ENCODE measurements at regions not wholly inside any gene's neighbourhood (a gene's known extent, or its start where the extent isn't known, plus 50 kb on each side); places are given as distances from the start of the nearest gene placed in this dataset.

DNA sequence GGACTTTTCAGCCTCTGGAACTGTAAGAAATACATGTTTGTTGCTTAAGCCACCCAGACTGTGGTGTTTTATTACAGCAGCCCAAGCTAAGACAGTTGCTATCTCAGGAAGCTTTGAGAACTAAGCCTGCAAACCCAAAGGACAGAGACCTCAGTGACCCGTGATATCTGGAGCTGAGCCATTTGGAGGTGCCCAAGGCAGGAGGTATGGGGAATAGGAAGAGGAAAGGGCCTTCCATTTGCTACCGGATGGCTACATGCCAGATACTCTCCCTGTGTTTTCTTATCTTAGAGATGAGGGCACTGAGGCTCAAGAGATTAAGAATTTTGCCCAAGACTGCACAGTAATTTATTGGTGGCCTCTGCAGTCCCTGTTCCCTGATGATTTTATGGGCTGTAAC is 622.1 kb upstream of the CDH5 start:
- Mint-ChIP-seq H3K9me3 (ENCODE audit: unreplicated experiment) (no peaks in the 10 kb centered on the region), H3K36me3 (ENCODE audit: low read depth, unreplicated experiment) (no peaks in the 10 kb centered on the region), H3K4me1 (ENCODE audit: low read depth, unreplicated experiment) (no peaks in the 10 kb centered on the region), H3K4me3 (ENCODE audit: unreplicated experiment) (no peak overlapping the region), H3K27me3 (ENCODE audit: low read depth, unreplicated experiment) (peaks cover 18% of the 10 kb centered on the region), H3K27ac (ENCODE audit: unreplicated experiment) (no peak overlapping the region)
- TF ChIP-seq EZH2 (IDR thresholded peaks at IDR 0.05; ENCODE audit: insufficient read depth, low read length) = no peak
- TF ChIP-seq, protein P1, sequence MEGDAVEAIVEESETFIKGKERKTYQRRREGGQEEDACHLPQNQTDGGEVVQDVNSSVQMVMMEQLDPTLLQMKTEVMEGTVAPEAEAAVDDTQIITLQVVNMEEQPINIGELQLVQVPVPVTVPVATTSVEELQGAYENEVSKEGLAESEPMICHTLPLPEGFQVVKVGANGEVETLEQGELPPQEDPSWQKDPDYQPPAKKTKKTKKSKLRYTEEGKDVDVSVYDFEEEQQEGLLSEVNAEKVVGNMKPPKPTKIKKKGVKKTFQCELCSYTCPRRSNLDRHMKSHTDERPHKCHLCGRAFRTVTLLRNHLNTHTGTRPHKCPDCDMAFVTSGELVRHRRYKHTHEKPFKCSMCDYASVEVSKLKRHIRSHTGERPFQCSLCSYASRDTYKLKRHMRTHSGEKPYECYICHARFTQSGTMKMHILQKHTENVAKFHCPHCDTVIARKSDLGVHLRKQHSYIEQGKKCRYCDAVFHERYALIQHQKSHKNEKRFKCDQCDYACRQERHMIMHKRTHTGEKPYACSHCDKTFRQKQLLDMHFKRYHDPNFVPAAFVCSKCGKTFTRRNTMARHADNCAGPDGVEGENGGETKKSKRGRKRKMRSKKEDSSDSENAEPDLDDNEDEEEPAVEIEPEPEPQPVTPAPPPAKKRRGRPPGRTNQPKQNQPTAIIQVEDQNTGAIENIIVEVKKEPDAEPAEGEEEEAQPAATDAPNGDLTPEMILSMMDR (IDR thresholded peaks at IDR 0.05; ENCODE audit: insufficient read depth, low read depth, low read length) = no peak
- Histone ChIP-seq H3K9me3 (ENCODE audit: insufficient read depth, low read depth, low read length) (no peaks in the 10 kb centered on the region), H3K4me1 (ENCODE audit: insufficient read depth, low read length) (no peaks in the 10 kb centered on the region), H3K4me3 (ENCODE audit: insufficient read depth, low read depth, low read length) (no peak overlapping the region), H4K20me1 (ENCODE audit: insufficient read depth, low read length) (no peaks in the 10 kb centered on the region), H3K27me3 (ENCODE audit: insufficient read depth, low read length) (peaks cover 2% of the 10 kb centered on the region), H2AFZ (ENCODE audit: low read depth, low read length) (no peak overlapping the region), H3K27ac (ENCODE audit: low read depth, low read length) (no peak overlapping the region), H3K4me2 (ENCODE audit: low read length) (no peak overlapping the region), H3K9ac (ENCODE audit: low read length) (no peak overlapping the region), H3K79me2 (ENCODE audit: insufficient read depth, low read length) (no peaks in the 10 kb centered on the region), H3K36me3 (ENCODE audit: insufficient read depth, low read length) (no peaks in the 10 kb centered on the region)
- FAIRE-seq (no peak), DNase-seq (ENCODE audit: low read depth) (no peak)

DNA sequence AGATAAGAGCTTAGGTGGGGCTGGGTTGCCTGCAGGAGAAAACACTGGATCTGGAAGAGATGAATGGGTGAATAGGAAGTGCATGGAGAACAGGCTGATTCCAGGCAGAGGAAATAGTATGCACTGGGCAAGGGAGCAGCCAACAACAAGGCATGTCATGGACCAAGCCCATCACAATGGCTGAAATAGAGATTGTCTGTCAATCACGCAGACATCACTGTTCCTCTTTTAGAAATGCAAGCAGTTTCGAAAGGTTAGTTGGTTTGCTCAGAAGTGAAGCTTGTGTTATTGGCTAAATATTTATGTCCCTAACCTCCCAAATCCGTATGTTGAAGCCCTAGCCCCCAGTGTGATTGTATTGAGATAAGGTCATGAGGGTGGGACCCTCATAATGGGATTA is 621.7 kb upstream of the CDH11 start:
- TF ChIP-seq, protein P1 (IDR thresholded peaks at IDR 0.05; ENCODE audit: insufficient read depth, low read depth, low read length) = no peak
- TF ChIP-seq EZH2 (IDR thresholded peaks at IDR 0.05; ENCODE audit: insufficient read depth, low read length) = no peak
- Histone ChIP-seq H3K9ac (ENCODE audit: low read length) (no peak overlapping the region), H3K4me2 (ENCODE audit: low read length) (no peak overlapping the region), H3K27me3 (ENCODE audit: insufficient read depth, low read length) (peaks cover 2% of the 10 kb centered on the region), H3K27ac (ENCODE audit: low read depth, low read length) (no peak overlapping the region), H3K79me2 (ENCODE audit: insufficient read depth, low read length) (no peaks in the 10 kb centered on the region), H3K36me3 (ENCODE audit: insufficient read depth, low read length) (no peaks in the 10 kb centered on the region), H2AFZ (ENCODE audit: low read depth, low read length) (no peak overlapping the region), H3K4me1 (ENCODE audit: insufficient read depth, low read length) (no peaks in the 10 kb centered on the region), H3K9me3 (ENCODE audit: insufficient read depth, low read depth, low read length) (no peaks in the 10 kb centered on the region), H4K20me1 (ENCODE audit: insufficient read depth, low read length) (no peaks in the 10 kb centered on the region), H3K4me3 (ENCODE audit: insufficient read depth, low read depth, low read length) (no peak overlapping the region)
- no peak overlapping the region for H3K4me3 Mint-ChIP-seq (ENCODE audit: unreplicated experiment)
- H3K27me3 Mint-ChIP-seq (ENCODE audit: low read depth, unreplicated experiment) = peaks cover 15% of the 10 kb centered on the region
- no peak for DNase-seq (ENCODE audit: low read depth)
- no peaks in the 10 kb centered on the region for H3K4me1 Mint-ChIP-seq (ENCODE audit: low read depth, unreplicated experiment)
- no peak for FAIRE-seq
- H3K27ac Mint-ChIP-seq (ENCODE audit: unreplicated experiment) = no peak overlapping the region
- H3K36me3 Mint-ChIP-seq (ENCODE audit: low read depth, unreplicated experiment) = no peaks in the 10 kb centered on the region
- no peaks in the 10 kb centered on the region for H3K9me3 Mint-ChIP-seq (ENCODE audit: unreplicated experiment)

DNA sequence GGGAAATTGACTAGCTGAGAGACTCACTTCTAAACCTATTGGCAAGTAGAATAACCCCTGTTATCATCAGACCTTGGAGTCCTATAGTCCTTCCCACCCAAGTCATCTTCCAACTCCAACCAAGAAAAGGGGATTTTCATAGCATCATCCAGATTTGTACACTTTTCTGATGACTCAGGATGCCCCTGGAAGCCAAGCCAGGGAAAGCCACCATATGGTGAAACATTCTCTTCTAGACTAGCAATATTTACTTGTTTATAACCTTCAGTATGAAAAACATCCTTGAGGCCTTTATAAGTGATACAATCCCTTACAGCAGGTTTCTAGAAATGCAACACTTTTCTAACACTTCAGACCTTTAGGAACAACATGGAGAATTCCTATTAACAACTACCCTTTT is 618.8 kb upstream of the CDH11 start:
- Mint-ChIP-seq H3K36me3 (ENCODE audit: low read depth, unreplicated experiment) (no peaks in the 10 kb centered on the region), H3K4me1 (ENCODE audit: low read depth, unreplicated experiment) (no peaks in the 10 kb centered on the region), H3K9me3 (ENCODE audit: unreplicated experiment) (no peaks in the 10 kb centered on the region), H3K27me3 (ENCODE audit: low read depth, unreplicated experiment) (peaks cover 20% of the 10 kb centered on the region), H3K27ac (ENCODE audit: unreplicated experiment) (no peak overlapping the region), H3K4me3 (ENCODE audit: unreplicated experiment) (no peak overlapping the region)
- Histone ChIP-seq H3K27me3 (ENCODE audit: insufficient read depth, low read length) (no peaks in the 10 kb centered on the region), H3K4me3 (ENCODE audit: insufficient read depth, low read depth, low read length) (no peak overlapping the region), H3K27ac (ENCODE audit: low read depth, low read length) (no peak overlapping the region), H3K4me1 (ENCODE audit: insufficient read depth, low read length) (no peaks in the 10 kb centered on the region), H3K36me3 (ENCODE audit: insufficient read depth, low read length) (no peaks in the 10 kb centered on the region), H2AFZ (ENCODE audit: low read depth, low read length) (no peak overlapping the region), H3K9me3 (ENCODE audit: insufficient read depth, low read depth, low read length) (no peaks in the 10 kb centered on the region), H4K20me1 (ENCODE audit: insufficient read depth, low read length) (no peaks in the 10 kb centered on the region), H3K9ac (ENCODE audit: low read length) (no peak overlapping the region), H3K79me2 (ENCODE audit: insufficient read depth, low read length) (no peaks in the 10 kb centered on the region), H3K4me2 (ENCODE audit: low read length) (no peak overlapping the region)
- TF ChIP-seq, protein P1 (IDR thresholded peaks at IDR 0.05; ENCODE audit: insufficient read depth, low read depth, low read length) = no peak
- TF ChIP-seq EZH2 (IDR thresholded peaks at IDR 0.05; ENCODE audit: insufficient read depth, low read length) = no peak
- DNase-seq (ENCODE audit: low read depth) = no peak
- FAIRE-seq = no peak
